ENCODE measurements at regions not wholly inside any gene's neighbourhood (a gene's known extent, or its start where the extent isn't known, plus 50 kb on each side); places are given as distances from the start of the nearest gene placed in this dataset.

DNA sequence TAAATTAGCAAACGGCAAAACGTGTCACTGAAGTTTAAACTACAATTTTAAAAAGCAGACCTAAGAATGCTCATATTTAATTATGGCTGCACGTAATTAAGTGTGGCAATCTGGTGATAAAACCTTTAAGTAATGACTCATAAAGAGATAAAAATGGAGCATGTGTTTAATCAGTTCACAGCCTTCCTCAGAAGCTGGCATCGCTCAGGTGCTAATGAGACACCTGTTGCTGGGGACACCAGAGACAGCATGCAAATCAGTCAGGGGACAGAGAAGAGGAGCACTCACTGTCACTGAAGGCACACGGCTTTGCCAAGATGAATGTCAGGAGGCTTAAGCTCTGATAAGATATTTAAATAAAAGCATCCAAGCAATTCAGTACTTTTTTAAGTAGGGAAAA lies 840.3 kb downstream of the GALC start:
- no peak for DNase-seq (ENCODE audit: low read depth)
- H3K4me3 ChIP-seq (ENCODE audit: low read depth, low read length) = no peak overlapping the region
- TF ChIP-seq MYC (IDR thresholded peaks at IDR 0.05; ENCODE audit: low read depth, low read length) = no peak
- TF ChIP-seq, protein P1, sequence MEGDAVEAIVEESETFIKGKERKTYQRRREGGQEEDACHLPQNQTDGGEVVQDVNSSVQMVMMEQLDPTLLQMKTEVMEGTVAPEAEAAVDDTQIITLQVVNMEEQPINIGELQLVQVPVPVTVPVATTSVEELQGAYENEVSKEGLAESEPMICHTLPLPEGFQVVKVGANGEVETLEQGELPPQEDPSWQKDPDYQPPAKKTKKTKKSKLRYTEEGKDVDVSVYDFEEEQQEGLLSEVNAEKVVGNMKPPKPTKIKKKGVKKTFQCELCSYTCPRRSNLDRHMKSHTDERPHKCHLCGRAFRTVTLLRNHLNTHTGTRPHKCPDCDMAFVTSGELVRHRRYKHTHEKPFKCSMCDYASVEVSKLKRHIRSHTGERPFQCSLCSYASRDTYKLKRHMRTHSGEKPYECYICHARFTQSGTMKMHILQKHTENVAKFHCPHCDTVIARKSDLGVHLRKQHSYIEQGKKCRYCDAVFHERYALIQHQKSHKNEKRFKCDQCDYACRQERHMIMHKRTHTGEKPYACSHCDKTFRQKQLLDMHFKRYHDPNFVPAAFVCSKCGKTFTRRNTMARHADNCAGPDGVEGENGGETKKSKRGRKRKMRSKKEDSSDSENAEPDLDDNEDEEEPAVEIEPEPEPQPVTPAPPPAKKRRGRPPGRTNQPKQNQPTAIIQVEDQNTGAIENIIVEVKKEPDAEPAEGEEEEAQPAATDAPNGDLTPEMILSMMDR (IDR thresholded peaks at IDR 0.05; ENCODE audit: low read depth, low read length) = no peak
- TF ChIP-seq, protein P2, sequence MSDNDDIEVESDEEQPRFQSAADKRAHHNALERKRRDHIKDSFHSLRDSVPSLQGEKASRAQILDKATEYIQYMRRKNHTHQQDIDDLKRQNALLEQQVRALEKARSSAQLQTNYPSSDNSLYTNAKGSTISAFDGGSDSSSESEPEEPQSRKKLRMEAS (IDR thresholded peaks at IDR 0.05; ENCODE audit: low read depth, low read length) = no peak
- no peak for TF ChIP-seq POLR2A (IDR thresholded peaks at IDR 0.05; ENCODE audit: extremely low read depth, insufficient read length)

DNA sequence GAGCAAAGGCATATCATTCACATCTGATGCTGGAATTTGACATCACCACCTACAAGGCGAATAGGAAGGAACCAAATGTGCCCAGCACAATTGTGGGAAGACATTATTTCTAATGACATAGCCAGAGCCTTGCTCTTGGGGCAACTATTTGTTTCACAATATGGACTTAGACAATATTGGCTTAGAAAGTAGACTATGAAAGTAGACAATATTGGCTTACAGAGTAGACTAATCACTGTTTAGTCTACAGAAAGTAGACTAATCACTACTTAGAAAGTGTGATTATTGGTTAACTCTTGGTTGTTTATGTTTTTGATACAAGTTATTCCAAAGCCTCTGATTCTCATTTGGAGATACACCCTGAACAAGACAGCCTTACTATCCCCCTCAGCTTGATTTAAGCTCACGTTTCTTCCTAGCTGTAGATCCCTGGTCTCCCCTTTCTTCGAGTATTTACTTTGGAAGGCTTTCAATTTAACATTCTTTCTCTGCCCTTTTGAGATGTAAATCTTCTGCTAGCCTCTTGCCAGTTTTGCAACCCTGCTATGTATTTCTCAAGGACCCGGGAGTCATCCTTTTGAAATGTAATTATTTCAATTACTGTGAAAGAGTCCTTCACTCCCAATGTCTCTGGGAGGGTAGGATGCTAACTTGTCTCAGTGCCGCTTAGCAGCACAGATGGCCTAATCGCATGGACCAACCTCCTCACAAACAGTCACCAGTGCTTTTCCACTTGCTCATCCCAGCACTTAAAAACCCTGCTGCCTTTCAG lies 843.2 kb downstream of the GALC start:
- TF ChIP-seq POLR2A (IDR thresholded peaks at IDR 0.05; ENCODE audit: extremely low read depth, insufficient read length) = no peak
- TF ChIP-seq, protein P2 (IDR thresholded peaks at IDR 0.05; ENCODE audit: low read depth, low read length) = no peak
- no peak for TF ChIP-seq MYC (IDR thresholded peaks at IDR 0.05; ENCODE audit: low read depth, low read length)
- TF ChIP-seq, protein P1 (IDR thresholded peaks at IDR 0.05; ENCODE audit: low read depth, low read length) = no peak
- DNase-seq (ENCODE audit: low read depth) = no peak
- H3K4me3 ChIP-seq (ENCODE audit: low read depth, low read length) = no peak overlapping the region

DNA sequence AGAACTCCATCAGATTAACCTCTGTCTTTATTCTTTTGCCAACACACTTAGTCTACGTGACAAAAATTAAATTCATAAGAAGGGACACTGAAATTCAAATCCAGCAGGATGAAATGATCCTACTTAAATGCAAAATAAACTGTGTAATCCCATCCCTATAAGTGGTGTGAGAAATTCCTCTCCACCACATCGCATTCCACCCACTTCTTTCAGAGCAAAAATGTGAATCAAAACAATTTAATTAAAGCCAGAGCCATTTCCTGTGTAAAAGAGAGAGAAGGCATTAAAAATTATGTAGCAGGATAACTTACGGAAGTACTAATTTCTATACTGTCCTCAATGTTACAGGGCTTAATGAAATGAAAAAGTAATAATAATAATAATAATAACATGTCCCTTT lies 844.3 kb downstream of the GALC start:
- TF ChIP-seq, protein P2 (IDR thresholded peaks at IDR 0.05; ENCODE audit: low read depth, low read length) = no peak
- TF ChIP-seq, protein P1 (IDR thresholded peaks at IDR 0.05; ENCODE audit: low read depth, low read length) = no peak
- TF ChIP-seq MYC (IDR thresholded peaks at IDR 0.05; ENCODE audit: low read depth, low read length) (no peak), POLR2A (IDR thresholded peaks at IDR 0.05; ENCODE audit: extremely low read depth, insufficient read length) (no peak)
- DNase-seq (ENCODE audit: low read depth) = no peak
- no peak overlapping the region for H3K4me3 ChIP-seq (ENCODE audit: low read depth, low read length)

DNA sequence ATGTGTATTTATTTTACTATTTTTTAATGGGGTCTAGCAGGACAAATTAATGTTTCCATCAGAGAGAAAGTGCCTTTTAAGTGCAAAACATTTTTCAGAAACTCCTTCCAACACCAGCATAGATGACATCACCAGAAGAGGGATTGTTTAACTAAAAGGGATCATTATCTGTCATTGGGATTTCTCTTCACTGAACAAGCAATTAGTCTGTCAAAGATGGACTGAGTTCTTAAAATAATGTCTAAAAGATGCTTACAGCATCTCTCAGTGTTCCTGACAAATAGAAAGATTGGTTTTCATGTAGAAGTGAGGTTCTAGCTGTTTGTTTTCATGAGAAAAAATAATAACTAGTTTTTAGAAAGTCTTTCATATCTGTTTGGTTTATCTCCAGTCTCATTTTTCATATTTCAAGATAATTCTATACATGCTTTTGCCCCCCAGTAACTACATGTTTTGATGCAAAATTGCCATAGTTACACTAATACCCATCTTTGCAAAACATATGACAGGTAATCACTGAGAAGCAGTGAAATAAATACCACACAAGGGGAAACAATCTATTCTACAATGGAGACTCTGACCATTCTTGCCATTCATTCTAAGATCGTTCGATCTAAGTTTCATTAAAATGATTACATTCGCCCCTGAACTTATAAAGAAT lies 850.3 kb downstream of the GALC start:
- H3K4me3 ChIP-seq (ENCODE audit: low read depth, low read length) = no peak overlapping the region
- no peak for DNase-seq (ENCODE audit: low read depth)
- TF ChIP-seq MYC (IDR thresholded peaks at IDR 0.05; ENCODE audit: low read depth, low read length) (no peak), POLR2A (IDR thresholded peaks at IDR 0.05; ENCODE audit: extremely low read depth, insufficient read length) (no peak)
- TF ChIP-seq, protein P1 (IDR thresholded peaks at IDR 0.05; ENCODE audit: low read depth, low read length) = no peak
- TF ChIP-seq, protein P2 (IDR thresholded peaks at IDR 0.05; ENCODE audit: low read depth, low read length) = no peak

DNA sequence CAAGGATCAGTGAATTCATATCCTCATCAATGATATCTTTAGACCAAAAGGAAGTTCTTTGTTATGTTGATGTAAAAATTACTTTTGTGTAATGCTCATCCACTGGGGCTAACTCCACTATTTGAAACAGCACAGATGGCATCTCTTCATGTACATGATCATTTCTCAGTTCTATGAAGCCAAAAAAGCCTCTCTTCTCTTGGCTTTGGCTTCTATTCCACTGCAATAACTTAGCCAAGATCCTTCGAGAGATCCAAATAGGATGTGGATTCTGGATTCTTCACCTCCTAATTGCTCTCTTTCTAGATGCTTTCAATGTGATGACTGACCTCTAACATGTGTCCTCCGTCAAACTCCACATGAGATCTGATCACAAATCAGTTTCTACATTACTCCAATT lies 851.2 kb downstream of the GALC start:
- no peak overlapping the region for H3K4me3 ChIP-seq (ENCODE audit: low read depth, low read length)
- no peak for TF ChIP-seq POLR2A (IDR thresholded peaks at IDR 0.05; ENCODE audit: extremely low read depth, insufficient read length)
- TF ChIP-seq, protein P1 (IDR thresholded peaks at IDR 0.05; ENCODE audit: low read depth, low read length) = no peak
- no peak for TF ChIP-seq MYC (IDR thresholded peaks at IDR 0.05; ENCODE audit: low read depth, low read length)
- TF ChIP-seq, protein P2 (IDR thresholded peaks at IDR 0.05; ENCODE audit: low read depth, low read length) = no peak

More for the DNA sequence above, 851.2 kb downstream of the GALC start:
- no peak for DNase-seq (ENCODE audit: low read depth)

All from NB4 (cell line).